Hippocampal formation (tissue), 2 donors: ENCODE measurements at regions not wholly inside any gene's neighbourhood (a gene's known extent, or its start where the extent isn't known, plus 50 kb on each side); places are given as distances from the start of the nearest gene placed in this dataset.

ENCODE experiments used
- DNase-seq, 2 donors: peaks; one replicate each; lab custom pipeline; 2025; lab: John Stamatoyannopoulos, UW

GRCh38 chr11:128365044-128365443 lies 222.3 kb downstream of the ETS1 start:
- DNase-seq, result no peak

DNA sequence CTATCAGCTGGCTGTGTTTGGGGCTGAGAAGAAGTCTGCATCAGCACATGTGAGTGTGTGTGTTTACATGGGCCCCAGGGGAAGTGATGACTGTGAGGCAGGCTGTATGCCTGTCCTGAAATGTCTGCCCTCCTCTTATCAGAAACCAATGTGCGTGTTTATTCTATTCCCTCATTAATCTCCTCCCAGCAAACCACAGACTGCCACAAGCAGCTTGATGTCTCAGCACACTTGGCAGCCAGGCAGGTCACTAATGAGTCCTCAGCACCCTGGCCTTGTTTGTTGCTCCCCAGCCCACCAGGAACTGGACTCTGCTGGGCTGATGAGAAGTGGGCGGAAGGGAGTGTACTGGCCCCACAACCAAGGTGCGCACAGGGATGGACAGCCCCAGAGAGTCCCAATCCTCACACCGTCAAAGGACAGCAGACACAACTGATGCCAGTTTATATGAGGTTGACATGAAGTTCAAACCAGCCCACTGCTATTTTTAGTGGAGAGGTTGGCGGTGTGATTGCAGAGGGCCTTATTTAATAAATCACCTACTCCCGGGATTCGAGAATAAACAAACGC lies 225.8 kb downstream of the ETS1 start:
- DNase-seq, result no peak

GRCh38 chr11:128359515-128359914 lies 227.8 kb downstream of the ETS1 start:
- no peak for DNase-seq

- DNase-seq, result no peak
Measured at GRCh38 chr11:128357073-128357472, 230.3 kb downstream of the ETS1 start.

DNA sequence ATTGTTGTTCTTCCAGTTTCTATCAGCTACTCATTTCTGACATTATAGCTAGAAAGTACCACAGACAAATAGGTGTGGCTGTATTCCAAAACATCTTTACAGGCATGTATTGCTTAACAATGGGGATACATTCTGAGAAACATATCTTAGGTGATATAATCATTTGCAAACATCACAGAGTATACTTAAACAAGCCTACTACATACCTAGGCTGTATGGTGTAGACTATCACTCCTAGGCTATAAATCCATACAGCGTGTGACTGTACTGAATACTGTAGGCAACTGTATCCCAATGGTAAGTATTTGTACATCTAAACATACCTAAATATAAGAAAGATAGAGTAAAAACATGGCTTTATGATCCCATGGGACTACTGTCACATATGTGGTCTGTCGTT lies 231.8 kb downstream of the ETS1 start:
- no peak for DNase-seq

DNA sequence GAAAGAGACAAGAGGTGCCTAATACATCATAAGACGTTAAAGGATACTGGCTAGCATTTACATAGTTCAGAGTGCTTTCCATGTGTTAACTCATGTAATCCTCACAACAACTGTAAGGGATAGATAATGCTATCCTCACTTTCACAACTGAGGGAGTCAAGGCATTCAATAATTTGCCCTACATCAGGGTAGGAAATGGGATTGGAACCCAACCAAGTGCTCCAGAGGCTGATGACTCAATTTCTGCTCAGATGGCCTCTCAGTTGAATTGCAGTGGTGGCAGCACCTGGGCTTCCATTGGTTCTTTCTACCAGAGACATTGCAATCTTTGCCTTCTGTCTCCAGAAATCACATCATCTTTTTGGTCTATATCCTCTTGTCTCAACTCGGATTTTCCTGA lies 232.9 kb downstream of the ETS1 start:
- no peak for DNase-seq

DNA sequence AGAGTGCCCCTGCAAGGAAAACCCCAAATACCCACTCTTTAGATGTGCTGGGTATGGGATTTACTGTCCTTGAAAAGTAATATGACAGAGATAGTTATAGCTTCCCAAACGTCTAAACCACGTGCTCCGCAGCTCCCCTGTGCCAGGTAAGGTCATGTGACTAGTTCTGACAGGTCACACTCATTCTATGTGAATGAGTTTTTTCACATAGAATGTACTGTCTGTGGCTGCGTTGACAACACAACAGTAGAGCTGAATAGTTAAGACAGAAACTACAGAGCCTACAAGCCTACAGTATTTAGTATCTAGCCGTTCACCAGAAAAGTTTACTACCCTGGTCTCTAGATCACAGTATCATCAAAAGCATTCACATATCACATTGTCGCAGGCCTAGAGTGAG lies 236.2 kb downstream of the ETS1 start:
- DNase-seq, result no peak

GRCh38 chr11:128349650-128350299 lies 237.6 kb downstream of the ETS1 start:
- DNase-seq, result no peak

DNA sequence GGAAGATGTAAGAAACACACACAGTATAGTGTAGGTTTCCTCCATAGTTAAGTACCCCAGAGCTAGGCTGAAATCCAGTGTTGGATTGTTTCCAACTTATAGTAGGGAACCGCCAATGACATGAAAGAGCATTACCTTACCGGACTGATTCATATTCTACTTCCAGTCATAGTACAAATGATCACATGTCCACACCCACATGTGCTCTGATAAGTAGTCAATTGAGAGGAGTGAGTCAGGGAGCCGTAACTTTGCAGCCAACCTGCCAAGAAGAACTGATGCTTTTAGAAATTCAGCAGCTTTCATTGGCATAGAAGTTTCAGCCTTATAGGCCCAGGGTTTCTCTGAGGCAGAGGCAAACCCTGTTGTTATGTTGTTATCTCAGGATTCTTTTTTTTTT lies 240.6 kb downstream of the ETS1 start:
- no peak for DNase-seq

DNA sequence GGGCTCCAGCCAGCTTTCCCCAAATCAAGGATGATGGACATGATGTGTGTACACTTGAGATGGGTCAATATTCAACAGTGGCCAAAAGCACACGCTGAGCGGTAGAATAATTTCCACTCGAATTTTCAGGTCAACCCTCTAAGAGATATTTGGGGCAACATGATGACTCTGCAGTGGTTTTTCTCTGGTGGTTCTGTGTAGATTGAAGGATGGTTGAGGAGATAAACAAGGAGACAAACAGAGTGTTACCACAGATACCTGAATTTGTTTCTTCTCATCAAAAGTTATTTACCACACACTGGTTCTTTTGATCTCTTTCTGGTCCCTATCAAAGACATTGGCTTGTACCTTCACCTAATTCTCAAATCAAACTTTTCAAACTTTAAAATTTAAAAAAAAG lies 242.0 kb downstream of the ETS1 start:
- no peak for DNase-seq

DNA sequence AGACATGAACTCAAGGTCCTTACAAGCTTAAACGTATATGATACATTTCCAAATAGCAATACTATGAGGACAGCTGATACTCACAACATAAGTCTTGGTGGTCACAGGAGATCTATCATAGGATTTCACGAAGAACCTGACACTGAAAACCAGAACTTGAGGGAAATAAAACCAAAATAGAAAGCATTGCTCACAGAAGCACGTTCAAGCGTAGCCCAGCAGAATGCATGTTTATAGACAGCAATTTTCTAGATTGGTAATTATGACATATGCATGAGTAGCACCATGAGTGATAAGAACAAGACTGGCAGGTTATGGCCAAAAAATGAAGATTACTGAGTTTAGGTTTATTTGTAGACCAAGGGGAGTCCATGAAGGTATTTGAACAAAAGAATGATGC lies 243.5 kb downstream of the ETS1 start:
- DNase-seq, result no peak

DNA sequence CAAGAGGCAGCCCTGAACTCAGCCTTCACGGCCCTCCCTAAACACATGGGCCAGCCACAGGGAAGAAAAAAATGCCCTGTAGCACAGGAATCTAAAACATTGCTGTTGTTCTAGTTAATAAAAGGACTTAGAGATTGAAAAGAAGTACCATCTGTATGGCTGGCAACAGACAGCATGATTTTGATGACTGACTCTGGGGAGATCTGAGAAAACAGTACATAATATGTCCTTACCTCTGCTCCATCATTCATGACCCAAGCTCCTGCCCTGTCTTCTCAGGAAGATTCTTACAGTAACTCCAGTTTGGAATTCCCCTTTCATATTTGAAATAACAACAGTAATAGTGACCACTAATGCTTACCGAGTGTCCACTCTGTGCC lies 244.2 kb downstream of the ETS1 start:
- DNase-seq, result no peak

- DNase-seq, result no peak
Measured at GRCh38 chr11:128342511-128343134, 244.7 kb downstream of the ETS1 start.

DNA sequence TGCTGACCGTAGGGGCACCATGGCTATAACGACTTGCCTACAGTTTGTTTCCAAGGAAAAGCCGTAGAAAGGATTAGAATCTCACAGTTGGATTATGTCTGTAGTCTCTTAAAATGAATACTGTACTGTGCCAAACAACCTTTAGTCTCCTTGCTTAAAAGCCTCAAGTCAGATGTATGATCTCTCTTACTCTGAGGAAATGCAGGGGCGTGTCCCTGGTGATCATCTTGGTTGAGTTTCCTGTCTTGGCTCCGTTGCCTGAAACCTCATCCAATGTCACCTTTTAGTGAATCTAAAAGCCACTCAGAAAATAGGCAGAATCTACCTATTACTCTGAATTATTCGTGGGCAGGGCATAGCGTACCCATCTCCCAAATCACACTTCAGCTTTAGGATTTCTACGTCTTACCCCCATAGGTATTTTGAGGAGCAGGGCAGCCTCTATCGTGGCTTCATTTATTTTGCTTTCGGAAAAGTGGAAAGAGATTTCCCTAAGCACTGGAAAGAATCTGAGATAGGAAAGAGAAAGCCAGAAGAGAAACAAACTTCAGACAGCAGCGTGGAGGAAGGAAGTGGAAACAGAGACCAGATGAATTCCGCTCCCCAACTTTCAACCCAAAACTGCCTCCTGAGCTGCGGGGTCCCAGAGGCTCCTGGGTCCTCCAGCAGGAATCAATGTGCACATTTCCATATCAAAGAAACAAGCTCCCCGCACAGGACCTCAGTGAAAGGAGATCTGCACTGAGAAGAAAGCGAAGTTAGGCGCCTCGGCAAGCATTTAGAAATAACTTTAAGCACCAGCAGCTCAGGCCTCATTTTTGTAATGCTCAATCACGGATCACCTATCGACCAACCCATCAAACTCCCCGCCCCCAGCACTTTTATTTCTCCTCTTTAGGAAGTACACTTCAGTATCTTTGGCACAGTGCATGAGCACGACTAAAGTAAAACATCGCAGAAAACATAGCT lies 245.8 kb downstream of the ETS1 start:
- DNase-seq, result no peak

- no peak for DNase-seq
Measured at GRCh38 chr11:128339792-128340191, 247.6 kb downstream of the ETS1 start.

- no peak for DNase-seq
Measured at GRCh38 chr11:128338811-128339210, 248.5 kb downstream of the ETS1 start.

DNA sequence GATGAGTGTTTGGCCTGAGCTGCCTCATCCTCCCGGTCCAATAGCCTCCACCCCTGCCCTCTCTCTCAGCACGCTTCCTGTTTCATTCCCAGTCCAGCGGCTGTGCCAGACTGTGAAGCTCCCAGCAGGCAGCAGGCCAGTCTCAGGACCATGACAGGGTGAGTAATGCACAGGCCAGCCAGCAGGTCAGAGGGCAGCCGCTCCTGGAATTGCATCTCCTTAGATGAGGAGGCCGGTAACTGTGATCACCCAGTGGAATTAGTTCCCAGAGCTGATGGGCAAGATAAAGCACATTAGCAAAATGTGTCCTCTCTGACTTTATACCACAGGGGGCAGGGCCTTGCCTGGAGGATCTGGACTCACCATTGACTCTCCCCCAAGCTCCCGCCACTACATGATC lies 251.2 kb downstream of the ETS1 start:
- DNase-seq, result no peak

GRCh38 chr11:128335729-128336128 lies 251.6 kb downstream of the ETS1 start:
- no peak for DNase-seq

GRCh38 chr11:128334311-128335044 lies 252.9 kb downstream of the ETS1 start:
- DNase-seq, result no peak

DNA sequence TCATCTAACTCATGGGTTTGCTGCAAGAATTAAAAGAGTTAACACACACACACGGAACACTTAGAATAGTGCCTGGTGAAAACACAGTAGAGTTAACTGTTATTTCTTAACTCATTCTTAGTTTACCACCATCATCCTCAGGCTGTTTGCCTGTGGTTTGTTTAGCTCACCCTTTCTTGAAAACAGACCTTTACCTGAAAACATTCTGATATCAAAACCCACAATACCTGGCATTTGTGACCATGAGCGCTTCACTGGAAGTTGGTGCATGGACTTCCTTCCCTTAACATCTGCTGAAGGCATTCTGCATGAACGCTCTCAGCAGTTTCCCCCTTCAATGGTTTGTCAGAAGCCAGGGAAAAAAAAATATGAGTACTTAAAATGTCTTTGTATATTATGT lies 256.0 kb downstream of the ETS1 start:
- no peak for DNase-seq

DNA sequence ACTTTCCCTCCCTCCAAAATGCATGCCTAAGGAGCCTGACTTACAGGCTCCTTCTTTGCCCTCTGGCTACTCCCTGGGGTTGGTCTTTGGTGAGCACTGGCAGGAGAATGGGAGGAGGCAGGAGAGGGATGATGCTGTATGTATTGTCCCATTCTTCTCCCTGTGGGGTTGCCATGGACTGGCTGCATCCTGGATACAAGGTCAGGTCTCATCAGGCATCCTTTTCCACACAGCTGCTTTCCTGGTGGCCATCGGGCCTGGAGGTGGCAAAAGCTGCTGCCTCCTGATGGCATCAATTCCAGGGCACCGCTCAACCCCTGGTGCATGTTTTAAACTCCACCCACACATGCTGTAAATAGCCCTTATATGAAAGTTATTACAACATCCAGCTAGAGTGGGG lies 257.2 kb downstream of the ETS1 start:
- DNase-seq, result no peak
